Fibroblast of the aortic adventitia (primary cell): ENCODE measurements at regions not wholly inside any gene's neighbourhood (a gene's known extent, or its start where the extent isn't known, plus 50 kb on each side); places are given as distances from the start of the nearest gene placed in this dataset.
A peak's percentile ranks its signal among the peaks of the same experiment; 100 is the strongest.

Experiments
- DNase-seq: peaks from one replicate; pipeline ENCODE4 v3.0.0-alpha.2; 2010; ENCODE audit warnings: low read depth
- H3K4me3 ChIP-seq: 2 replicates; pipeline ENCODE4 v1.5.1; 2011; ENCODE audit warnings: low read depth, mild to moderate bottlenecking, control low read depth, low read length, moderate library complexity
- TF ChIP-seq, protein P1 (sequence below): IDR thresholded peaks from 2 replicates; pipeline ENCODE4 v1.5.1; 2011; ENCODE audit warnings: mild to moderate bottlenecking, low read length, control low read depth, inconsistent platforms; ENCODE audit not compliant: insufficient read depth

DNA sequence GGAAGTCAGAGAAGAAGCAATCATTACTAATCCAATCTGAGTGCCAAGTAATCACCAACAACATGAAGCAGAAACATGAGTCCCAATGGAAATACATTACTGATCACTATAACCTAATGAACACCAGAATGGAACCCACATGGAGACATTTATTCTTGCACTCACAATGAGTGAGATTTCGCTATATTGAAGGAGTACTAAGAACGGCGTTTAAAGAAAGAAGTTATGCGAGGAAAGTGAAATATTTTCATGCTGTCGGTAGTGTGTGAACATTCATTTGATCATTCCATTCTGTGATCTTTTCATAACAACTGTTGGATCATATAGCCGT is 181.1 kb downstream of the IRS1 start:
- no peak overlapping the region for H3K4me3 ChIP-seq
- DNase-seq: no peak
- TF ChIP-seq, protein P1, sequence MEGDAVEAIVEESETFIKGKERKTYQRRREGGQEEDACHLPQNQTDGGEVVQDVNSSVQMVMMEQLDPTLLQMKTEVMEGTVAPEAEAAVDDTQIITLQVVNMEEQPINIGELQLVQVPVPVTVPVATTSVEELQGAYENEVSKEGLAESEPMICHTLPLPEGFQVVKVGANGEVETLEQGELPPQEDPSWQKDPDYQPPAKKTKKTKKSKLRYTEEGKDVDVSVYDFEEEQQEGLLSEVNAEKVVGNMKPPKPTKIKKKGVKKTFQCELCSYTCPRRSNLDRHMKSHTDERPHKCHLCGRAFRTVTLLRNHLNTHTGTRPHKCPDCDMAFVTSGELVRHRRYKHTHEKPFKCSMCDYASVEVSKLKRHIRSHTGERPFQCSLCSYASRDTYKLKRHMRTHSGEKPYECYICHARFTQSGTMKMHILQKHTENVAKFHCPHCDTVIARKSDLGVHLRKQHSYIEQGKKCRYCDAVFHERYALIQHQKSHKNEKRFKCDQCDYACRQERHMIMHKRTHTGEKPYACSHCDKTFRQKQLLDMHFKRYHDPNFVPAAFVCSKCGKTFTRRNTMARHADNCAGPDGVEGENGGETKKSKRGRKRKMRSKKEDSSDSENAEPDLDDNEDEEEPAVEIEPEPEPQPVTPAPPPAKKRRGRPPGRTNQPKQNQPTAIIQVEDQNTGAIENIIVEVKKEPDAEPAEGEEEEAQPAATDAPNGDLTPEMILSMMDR: no peak

DNA sequence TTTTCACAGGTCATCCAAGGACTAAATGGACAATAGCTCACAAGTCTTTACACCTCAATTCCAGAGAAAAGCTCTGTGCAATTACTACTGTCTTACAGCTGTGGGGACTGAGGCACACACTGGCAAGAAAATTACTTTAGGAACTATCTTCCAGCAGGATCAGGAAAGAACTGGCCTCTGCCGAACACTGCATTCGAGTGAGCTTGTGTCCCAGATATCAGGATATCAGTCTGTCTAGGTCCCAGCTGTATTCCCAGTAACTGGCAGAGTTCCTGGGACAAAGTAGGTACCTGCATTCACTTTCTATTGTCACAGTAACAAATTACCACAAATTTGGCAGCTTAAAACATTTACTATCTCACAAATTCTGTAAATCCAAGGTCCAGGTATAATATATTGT is 183.7 kb downstream of the IRS1 start:
- TF ChIP-seq, protein P1: no peak
- H3K4me3 ChIP-seq: no peak overlapping the region
- DNase-seq: no peak

DNA sequence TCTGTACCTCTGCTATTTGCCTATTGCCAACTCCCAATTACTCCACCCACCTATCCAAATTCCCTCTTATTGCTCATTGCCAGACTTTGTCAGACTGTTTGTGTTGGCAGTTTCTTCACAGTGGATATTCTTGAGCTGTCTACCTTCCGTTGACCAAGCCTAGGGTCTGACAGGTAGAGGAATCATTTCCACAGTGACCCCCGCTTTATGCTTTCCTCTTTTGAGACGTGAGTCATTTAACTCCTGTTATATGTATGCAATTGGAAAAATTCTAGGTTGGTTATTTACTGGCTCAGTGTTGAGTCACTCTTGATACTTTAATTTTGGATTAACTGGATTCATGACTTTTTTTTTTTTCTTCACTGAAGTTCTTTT is 187.7 kb downstream of the IRS1 start:
- DNase-seq: peak; percentile 61
- TF ChIP-seq, protein P1: no peak
- H3K4me3 ChIP-seq: no peak overlapping the region

DNA sequence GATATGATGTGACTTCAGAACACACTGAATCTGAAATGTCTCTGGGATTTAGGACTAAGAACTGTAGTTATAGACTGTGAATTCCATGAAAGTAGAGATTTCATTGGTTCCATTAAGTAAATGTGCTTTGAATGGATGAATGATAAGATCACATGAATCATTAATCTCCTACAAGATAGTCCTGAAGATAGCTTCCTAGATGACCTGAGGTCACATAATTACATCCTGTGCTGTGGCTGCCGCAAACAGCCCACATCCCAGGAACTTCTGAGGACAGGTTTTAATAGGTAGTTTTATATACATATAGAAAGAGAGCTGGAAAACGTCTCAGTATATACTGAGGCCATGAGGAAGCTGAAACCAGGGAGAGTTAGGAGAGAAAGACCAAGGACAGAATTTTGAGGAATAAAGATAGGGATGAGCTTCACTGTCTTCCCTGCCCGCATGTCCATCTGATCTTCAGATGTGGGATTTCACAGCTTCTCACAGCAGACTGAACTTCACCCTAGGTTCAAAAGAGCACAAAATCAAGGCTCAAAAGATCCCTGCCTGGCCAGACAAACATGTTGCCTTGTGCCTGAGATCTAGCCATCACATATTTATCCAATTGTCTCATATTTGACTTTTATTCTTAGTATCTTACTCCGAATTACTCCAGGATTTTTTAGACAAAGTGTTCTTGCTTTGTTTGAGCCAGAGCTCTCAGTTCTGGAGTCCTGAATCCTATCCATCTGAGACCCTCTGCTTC is 188.2 kb downstream of the IRS1 start:
- H3K4me3 ChIP-seq: no peak overlapping the region
- TF ChIP-seq, protein P1: no peak
- DNase-seq: no peak

DNA sequence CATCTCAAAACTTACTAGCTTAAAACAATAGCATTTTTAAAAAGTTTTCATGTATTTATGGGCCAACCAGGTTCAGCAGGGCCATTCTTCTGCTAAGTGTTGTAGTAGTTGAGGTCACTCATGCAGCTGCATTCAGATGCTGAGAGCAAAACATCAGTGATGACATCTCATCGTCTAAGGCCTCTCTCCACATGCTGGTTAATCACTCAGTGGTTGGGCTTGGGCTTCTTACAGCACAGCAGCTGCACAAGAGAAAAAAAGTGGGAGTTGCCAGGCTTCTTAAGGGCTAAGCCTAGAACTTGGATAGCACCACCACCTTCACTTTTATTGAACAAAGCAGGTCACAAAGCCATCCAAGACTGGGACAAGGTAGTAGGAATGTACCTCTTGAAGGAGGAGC is 190.3 kb downstream of the IRS1 start:
- TF ChIP-seq, protein P1: no peak
- peak; percentile 80 for DNase-seq
- no peak overlapping the region for H3K4me3 ChIP-seq

DNA sequence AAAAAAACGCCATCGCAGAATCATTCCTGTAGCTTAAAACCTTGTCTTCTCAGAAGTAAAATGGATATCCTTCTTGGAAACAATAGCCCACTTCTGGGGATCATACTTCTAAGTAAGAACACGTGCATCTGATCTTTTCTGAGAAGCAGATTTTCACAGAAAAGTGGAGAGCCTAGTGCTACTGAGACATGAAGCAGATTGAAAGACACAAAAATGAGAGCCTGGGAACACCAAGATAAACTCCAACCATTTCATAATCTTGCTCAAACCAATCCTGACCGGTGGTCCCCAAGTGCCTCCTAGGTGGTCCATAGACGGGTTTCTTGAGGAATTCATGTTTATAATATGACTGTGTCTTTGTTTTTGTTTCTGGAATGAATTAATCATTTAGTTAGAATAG is 191.2 kb downstream of the IRS1 start:
- H3K4me3 ChIP-seq: no peak overlapping the region
- TF ChIP-seq, protein P1: no peak
- no peak for DNase-seq

DNA sequence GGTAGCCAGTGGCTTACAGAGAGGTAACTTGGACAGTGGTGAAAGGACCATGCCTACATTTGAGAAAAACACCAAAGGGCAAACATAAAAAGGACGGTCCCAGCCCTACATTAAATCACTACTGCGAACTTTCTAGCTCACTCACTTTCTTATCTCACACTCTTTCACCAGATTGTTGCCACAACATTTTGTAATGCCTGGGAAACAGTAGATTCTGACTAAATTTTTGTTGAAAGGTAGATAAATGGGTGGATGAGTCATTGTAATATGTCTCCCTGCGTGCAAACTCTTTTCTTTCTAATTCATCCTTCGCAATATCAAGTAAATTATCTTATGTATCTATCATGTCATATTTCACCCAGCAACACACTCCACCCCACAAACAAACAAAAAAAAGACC is 192.2 kb downstream of the IRS1 start:
- no peak overlapping the region for H3K4me3 ChIP-seq
- peak; percentile 86 for DNase-seq
- TF ChIP-seq, protein P1: no peak
